ENCODE measurements at regions not wholly inside any gene's neighbourhood (a gene's known extent, or its start where the extent isn't known, plus 50 kb on each side); places are given as distances from the start of the nearest gene placed in this dataset.
"Not testable (repeated sequence)": the region's sequence is repeated elsewhere in the genome, so short reads cannot be mapped to it uniquely, and the experiment has no call there.

- no peak for DNase-seq (ENCODE audit: low read depth in 2 of 2)
Measured at GRCh38 chr11:116373104-116373944, 399.5 kb downstream of the BUD13 start.

- DNase-seq (ENCODE audit: low read depth in 2 of 2), result no peak
Measured at GRCh38 chr11:116371146-116371545, 401.6 kb downstream of the BUD13 start.

GRCh38 chr11:116368784-116369183 is 404.0 kb downstream of the BUD13 start:
- DNase-seq (ENCODE audit: low read depth in 2 of 2), result no peak

- no peak for DNase-seq (ENCODE audit: low read depth in 2 of 2)
Measured at GRCh38 chr11:116366980-116367645, 405.7 kb downstream of the BUD13 start.

- no peak for DNase-seq (ENCODE audit: low read depth in 2 of 2)
Measured at GRCh38 chr11:116366451-116366850, 406.3 kb downstream of the BUD13 start.

- not testable (repeated sequence) for DNase-seq (ENCODE audit: low read depth in 2 of 2)
Measured at GRCh38 chr11:116364925-116365324, 407.9 kb downstream of the BUD13 start.

- DNase-seq (ENCODE audit: low read depth in 2 of 2), result no peak
Measured at GRCh38 chr11:116364348-116364747, 408.4 kb downstream of the BUD13 start.

GRCh38 chr11:116360221-116360941 is 412.4 kb downstream of the BUD13 start:
- no peak for DNase-seq (ENCODE audit: low read depth in 2 of 2)

GRCh38 chr11:116357784-116358544 is 414.8 kb downstream of the BUD13 start:
- DNase-seq (ENCODE audit: low read depth in 2 of 2), result peak in 1 of 2 donors; percentile 2

GRCh38 chr11:116356451-116356850 is 416.3 kb downstream of the BUD13 start:
- no peak for DNase-seq (ENCODE audit: low read depth in 2 of 2)

GRCh38 chr11:116355104-116355503 is 417.7 kb downstream of the BUD13 start:
- DNase-seq (ENCODE audit: low read depth in 2 of 2), result no peak

GRCh38 chr11:116353589-116353988 is 419.2 kb downstream of the BUD13 start:
- no peak for DNase-seq (ENCODE audit: low read depth in 2 of 2)

- no peak for DNase-seq (ENCODE audit: low read depth in 2 of 2)
Measured at GRCh38 chr11:116352881-116353280, 419.9 kb downstream of the BUD13 start.

GRCh38 chr11:116348226-116348625 is 424.6 kb downstream of the BUD13 start:
- DNase-seq (ENCODE audit: low read depth in 2 of 2), result no peak

- DNase-seq (ENCODE audit: low read depth in 2 of 2), result no peak
Measured at GRCh38 chr11:116345575-116345974, 427.2 kb downstream of the BUD13 start.

GRCh38 chr11:116344601-116345000 is 428.2 kb downstream of the BUD13 start:
- DNase-seq (ENCODE audit: low read depth in 2 of 2), result no peak

- no peak for DNase-seq (ENCODE audit: low read depth in 2 of 2)
Measured at GRCh38 chr11:116343270-116343669, 429.5 kb downstream of the BUD13 start.

- no peak for DNase-seq (ENCODE audit: low read depth in 2 of 2)
Measured at GRCh38 chr11:116342148-116342547, 430.6 kb downstream of the BUD13 start.

- no peak for DNase-seq (ENCODE audit: low read depth in 2 of 2)
Measured at GRCh38 chr11:116339306-116340098, 433.3 kb downstream of the BUD13 start.

GRCh38 chr11:116338500-116338899 is 434.3 kb downstream of the BUD13 start:
- not testable (repeated sequence) for DNase-seq (ENCODE audit: low read depth in 2 of 2)

- DNase-seq (ENCODE audit: low read depth in 2 of 2), result no peak
Measured at GRCh38 chr11:116336540-116336939, 436.2 kb downstream of the BUD13 start.
